Common myeloid progenitor, CD34-positive (primary cell): ENCODE measurements at regions not wholly inside any gene's neighbourhood (a gene's known extent, or its start where the extent isn't known, plus 50 kb on each side); places are given as distances from the start of the nearest gene placed in this dataset.
"Not testable (repeated sequence)": the region's sequence is repeated elsewhere in the genome, so short reads cannot be mapped to it uniquely, and the experiment has no call there.

Experiments used
- CTCF ChIA-PET: fragments of 350-600 bp; sonication (Branson Sonifier 250); formaldehyde crosslinking; loops from one replicate; lab custom pipeline; 2021; ENCODE audit warnings: antibody characterized with exemption; lab: Charles Lee
- POLR2A ChIA-PET: fragments of 350-600 bp; sonication (Branson Sonifier 250); formaldehyde crosslinking; loops from one replicate; lab custom pipeline; 2021; ENCODE audit warnings: antibody characterized with exemption; lab: Charles Lee
- DNase-seq, 3 donors: peaks; one replicate each; pipeline versions ENCODE4 v3.0.0 to v3.0.0-alpha.2; 2013
- H3K27ac ChIP-seq, 2 experiments: 1 replicate in 1 of 2; 2 replicates in 1 of 2; pipeline ENCODE4 v1.7.0; 2013; ENCODE audit warnings: inconsistent platforms in 2 of 2, low read length in 2 of 2, mild to moderate bottlenecking in 2 of 2, low read depth in 1 of 2, moderate library complexity in 1 of 2; ENCODE audit not compliant: severe bottlenecking in 2 of 2, insufficient read depth in 1 of 2, poor library complexity in 1 of 2
- H3K27me3 ChIP-seq, 5 experiments: replicated peaks in 2 of 5; 1 replicate in 3 of 5; 2 replicates in 2 of 5; pipeline versions ENCODE4 v1.6.1 to v1.7.0; 2013; ENCODE audit warnings: low read length in 4 of 5, mild to moderate bottlenecking in 2 of 5, moderate library complexity in 2 of 5, inconsistent platforms in 1 of 5; ENCODE audit not compliant: insufficient read depth in 5 of 5, control insufficient read depth in 4 of 5
- H3K36me3 ChIP-seq, 4 experiments: 1 replicate in 2 of 4; 2 replicates in 2 of 4; pipeline versions ENCODE4 v1.6.1 to v1.7.0; 2013; ENCODE audit warnings: low read length in 3 of 4, control low read depth in 1 of 4, mild to moderate bottlenecking in 1 of 4; ENCODE audit not compliant: control insufficient read depth in 4 of 4, insufficient read depth in 4 of 4
- H3K4me1 ChIP-seq, 4 experiments: 1 replicate in 3 of 4; 2 replicates in 1 of 4; pipeline versions ENCODE4 v1.6.1 to v1.7.1; 2013; ENCODE audit warnings: low read length in 3 of 4, mild to moderate bottlenecking in 3 of 4, control low read depth in 1 of 4, inconsistent platforms in 1 of 4, moderate library complexity in 1 of 4; ENCODE audit not compliant: control insufficient read depth in 4 of 4, insufficient read depth in 4 of 4; ENCODE audit errors: control extremely low read depth in 1 of 4
- H3K4me3 ChIP-seq, 7 experiments: 1 replicate in 4 of 7; 2 replicates in 3 of 7; pipeline versions ENCODE4 v1.5.1 to v1.7.0; 2013; ENCODE audit warnings: mild to moderate bottlenecking in 7 of 7, low read length in 6 of 7, moderate library complexity in 6 of 7, inconsistent platforms in 2 of 7, low read depth in 2 of 7, control low read depth in 1 of 7; ENCODE audit not compliant: insufficient read depth in 4 of 7, control insufficient read depth in 1 of 7; ENCODE audit errors: extremely low read depth in 1 of 7
- H3K9me3 ChIP-seq, 5 experiments: 1 replicate in 4 of 5; 2 replicates in 1 of 5; pipeline versions ENCODE4 v1.6.1 to v1.7.1; 2013; ENCODE audit warnings: low read length in 4 of 5, mild to moderate bottlenecking in 2 of 5, inconsistent platforms in 1 of 5, low read depth in 1 of 5, moderate library complexity in 1 of 5; ENCODE audit not compliant: control insufficient read depth in 4 of 5, insufficient read depth in 2 of 5; ENCODE audit errors: control extremely low read depth in 1 of 5
- WGBS: methylation state at CpG from one replicate; pipeline ENCODE4 v1.1.5; 2013; ENCODE audit not compliant: insufficient coverage; 5-methylcytosine and 5-hydroxymethylcytosine counted together

- H3K4me1 ChIP-seq = no peaks in the 10 kb centered on the region
- peaks cover 0 to 25% (median 3%) of the 10 kb centered on the region in 5 experiments for H3K27me3 ChIP-seq
- POLR2A ChIA-PET = no interaction called here
- WGBS = 58% methylated on average over 10 of the region's 11 CpGs
- CTCF ChIA-PET = no interaction called here
- no peaks in the 10 kb centered on the region for H3K36me3 ChIP-seq
- DNase-seq = no peak
- H3K4me3 ChIP-seq = no peak overlapping the region
- no peak overlapping the region for H3K27ac ChIP-seq
- no peaks in the 10 kb centered on the region for H3K9me3 ChIP-seq
These were observed 250.5 kb downstream of the RAB11FIP2 start for GRCh38 chr10:117796130-117796745.

- no peaks in the 10 kb centered on the region for H3K36me3 ChIP-seq
- POLR2A ChIA-PET = no interaction called here
- no peak overlapping the region for H3K4me3 ChIP-seq
- 87% methylated on average over 9 of the region's 10 CpGs for WGBS
- H3K27me3 ChIP-seq = peaks cover 0 to 21% (median 3%) of the 10 kb centered on the region in 5 experiments
- H3K27ac ChIP-seq = no peak overlapping the region
- DNase-seq = no peak
- H3K4me1 ChIP-seq = no peaks in the 10 kb centered on the region
- CTCF ChIA-PET = no interaction called here
- H3K9me3 ChIP-seq = no peaks in the 10 kb centered on the region
These were observed 249.4 kb downstream of the RAB11FIP2 start for GRCh38 chr10:117797296-117797695.

GRCh38 chr10:117801691-117802090 lies 245.1 kb downstream of the RAB11FIP2 start:
- Histone ChIP-seq H3K9me3 (no peaks in the 10 kb centered on the region), H3K27ac (no peak overlapping the region), H3K4me3 (no peak overlapping the region), H3K4me1 (no peaks in the 10 kb centered on the region), H3K36me3 (no peaks in the 10 kb centered on the region), H3K27me3 (peaks cover 0 to 32% (median 4%) of the 10 kb centered on the region in 5 experiments)
- DNase-seq = no peak
- ChIA-PET CTCF (no interaction called here), POLR2A (no interaction called here)
- WGBS = 83% methylated on average over 5 of the region's 7 CpGs

- ChIA-PET POLR2A (no interaction called here), CTCF (interaction anchor here (1.6 kb wide), 1 partner anchor 10 kb away, joined by 5 read pairs; no protein-coding TSS in a partner anchor)
- Histone ChIP-seq H3K27me3 (peaks cover 0 to 28% (median 4%) of the 10 kb centered on the region in 5 experiments), H3K4me3 (no peak overlapping the region), H3K27ac (no peak overlapping the region), H3K9me3 (no peaks in the 10 kb centered on the region), H3K36me3 (no peaks in the 10 kb centered on the region), H3K4me1 (no peaks in the 10 kb centered on the region)
- DNase-seq = no peak
- 65% methylated on average over 13 of the region's 13 CpGs for WGBS
These were observed 242.2 kb downstream of the RAB11FIP2 start for GRCh38 chr10:117804470-117805011.

- H3K27me3 ChIP-seq = peaks cover 0 to 28% (median 4%) of the 10 kb centered on the region in 5 experiments
- no peak overlapping the region for H3K27ac ChIP-seq
- ChIA-PET CTCF (no interaction called here), POLR2A (no interaction called here)
- no peak overlapping the region for H3K4me3 ChIP-seq
- H3K4me1 ChIP-seq = no peaks in the 10 kb centered on the region
- H3K9me3 ChIP-seq = peaks cover 0 to under 1% (median 0%) of the 10 kb centered on the region in 5 experiments
- WGBS = 84% methylated on average over 11 of the region's 13 CpGs
- no peaks in the 10 kb centered on the region for H3K36me3 ChIP-seq
- DNase-seq = no peak
These were observed 241.6 kb downstream of the RAB11FIP2 start for GRCh38 chr10:117805139-117805538.

GRCh38 chr10:117807441-117807840 lies 239.3 kb downstream of the RAB11FIP2 start:
- no peaks in the 10 kb centered on the region for H3K36me3 ChIP-seq
- ChIA-PET POLR2A (no interaction called here), CTCF (interaction anchor here (1.3 kb wide), 1 partner anchor 15 kb away, joined by 3 read pairs; no protein-coding TSS in a partner anchor)
- H3K27ac ChIP-seq = no peak overlapping the region
- H3K4me1 ChIP-seq = no peaks in the 10 kb centered on the region
- WGBS = 93% methylated on average over 3 of the region's 4 CpGs
- no peak for DNase-seq
- peaks cover 0 to 4% (median 0%) of the 10 kb centered on the region in 5 experiments for H3K9me3 ChIP-seq
- H3K27me3 ChIP-seq = peaks cover 0 to 24% (median 4%) of the 10 kb centered on the region in 5 experiments
- no peak overlapping the region for H3K4me3 ChIP-seq

- H3K4me1 ChIP-seq, H3K4me3 ChIP-seq, H3K36me3 ChIP-seq, CTCF ChIA-PET, DNase-seq, H3K9me3 ChIP-seq, H3K27me3 ChIP-seq, H3K27ac ChIP-seq: not testable (repeated sequence)
- WGBS = no CpG with 5 or more reads among the region's 2 CpGs
- POLR2A ChIA-PET = interaction anchor here (0.7 kb wide), 1 partner anchor 1720 kb away, joined by 3 read pairs; no protein-coding TSS in a partner anchor
These were observed 230.9 kb downstream of the RAB11FIP2 start for GRCh38 chr10:117815816-117816215.
